SK-N-SH (cell line): ENCODE measurements at regions not wholly inside any gene's neighbourhood (a gene's known extent, or its start where the extent isn't known, plus 50 kb on each side); places are given as distances from the start of the nearest gene placed in this dataset.

Experiments used
- CTCF ChIA-PET: fragments of 300-600, 350-600 bp; formaldehyde crosslinking; extraction: SDS; loops from one replicate; lab custom pipeline; 2021; lab: Yijun Ruan, JAX
- POLR2A ChIA-PET: fragments of 350-600 bp; sonication (Branson Sonifier 250); formaldehyde crosslinking; extraction: SDS; loops from one replicate; lab custom pipeline; 2020; ENCODE audit warnings: antibody characterized with exemption, inconsistent platforms; lab: Yijun Ruan, JAX
- DNase-seq: peaks from one replicate; pipeline ENCODE4 v3.0.0; 2012
- H2AFZ ChIP-seq: fragments of 200-600 bp; sonication (generic); 2 replicates; pipeline ENCODE4 v1.8.1; 2016; ENCODE audit warnings: antibody characterized with exemption, mild to moderate bottlenecking, low read depth
- H3F3A ChIP-seq: fragments of 200-600 bp; sonication (generic); replicated peaks from 2 replicates; pipeline ENCODE3; 2016; ENCODE audit warnings: antibody characterized with exemption, mild to moderate bottlenecking; ENCODE audit not compliant: insufficient read depth
- H3K27ac ChIP-seq, 2 experiments: fragments of 200-500 bp in 1 of 2; fragments of 200-600 bp in 1 of 2; sonication (Bioruptor generic) in 1 of 2; sonication (generic), shearing (Covaris generic) in 1 of 2; 2 replicates each; pipeline versions ENCODE4 v1.5.1 to v1.6.1; 2014 to 2016; ENCODE audit warnings: low read depth in 2 of 2, inconsistent platforms in 1 of 2, low read length in 1 of 2, mild to moderate bottlenecking in 1 of 2, mixed read lengths in 1 of 2
- H3K27me3 ChIP-seq: fragments of 200-600 bp; sonication (generic), shearing (Covaris generic); 2 replicates; pipeline ENCODE4 v1.6.1; 2016; ENCODE audit warnings: mixed run types; ENCODE audit not compliant: insufficient read depth
- H3K36me3 ChIP-seq, 2 experiments: fragments of 200-500 bp in 1 of 2; fragments of 200-600 bp in 1 of 2; sonication (Bioruptor generic) in 1 of 2; sonication (generic) in 1 of 2; replicated peaks in 1 of 2; 2 replicates each; pipeline versions ENCODE3 to v1.5.1; 2014 to 2016; ENCODE audit warnings: low read length in 1 of 2, mild to moderate bottlenecking in 1 of 2; ENCODE audit not compliant: insufficient read depth in 2 of 2, control insufficient read depth in 1 of 2
- H3K4me1 ChIP-seq, 2 experiments: fragments of 200-500 bp in 1 of 2; fragments of 200-600 bp in 1 of 2; sonication (Bioruptor generic) in 1 of 2; sonication (generic), shearing (Covaris generic) in 1 of 2; 2 replicates each; pipeline versions ENCODE4 v1.5.1 to v1.6.1; 2014 to 2016; ENCODE audit warnings: low read depth in 1 of 2, low read length in 1 of 2, mixed run types in 1 of 2; ENCODE audit not compliant: insufficient read depth in 2 of 2, control insufficient read depth in 1 of 2
- H3K4me2 ChIP-seq: fragments of 200-600 bp; sonication (generic), shearing (Covaris generic); 2 replicates; pipeline ENCODE4 v1.6.1; 2017; ENCODE audit warnings: mixed run types
- H3K4me3 ChIP-seq, 2 experiments: fragments of 200-500 bp in 1 of 2; fragments of 200-600 bp in 1 of 2; sonication (Bioruptor generic) in 1 of 2; sonication (generic), shearing (Covaris generic) in 1 of 2; 2 replicates each; pipeline versions ENCODE4 v1.5.1 to v1.8.1; 2014 to 2016; ENCODE audit warnings: low read depth in 2 of 2, inconsistent platforms in 1 of 2, low read length in 1 of 2, mild to moderate bottlenecking in 1 of 2, mixed read lengths in 1 of 2, moderate library complexity in 1 of 2
- H3K79me2 ChIP-seq: fragments of 200-600 bp; sonication (generic); 2 replicates; pipeline ENCODE4 v1.8.1; 2017; ENCODE audit warnings: mild to moderate bottlenecking; ENCODE audit not compliant: insufficient read depth
- H3K9ac ChIP-seq: fragments of 200-600 bp; sonication (generic); 2 replicates; pipeline ENCODE4 v1.6.1; 2017; ENCODE audit warnings: mixed run types
- H3K9me2 ChIP-seq: fragments of 200-600 bp; sonication (generic); 2 replicates; pipeline ENCODE4 v1.6.1; 2017; ENCODE audit warnings: mixed run types
- H3K9me3 ChIP-seq: fragments of 200-600 bp; sonication (generic); 2 replicates; pipeline ENCODE4 v1.6.1; 2017; ENCODE audit warnings: mixed run types, mild to moderate bottlenecking, moderate library complexity
- H4K20me1 ChIP-seq: fragments of 200-600 bp; sonication (generic); 2 replicates; pipeline ENCODE4 v1.6.1; 2017; ENCODE audit warnings: mild to moderate bottlenecking, mixed run types; ENCODE audit not compliant: insufficient read depth
- CHD2 ChIP-seq: fragments of 150-350 bp; IDR thresholded peaks from 2 replicates; pipeline ENCODE4 v1.6.1; 2018; ENCODE audit warnings: low read length; ENCODE audit not compliant: partially characterized antibody
- EP300 ChIP-seq, 2 experiments: IDR thresholded peaks; 2 replicates each; pipeline versions ENCODE4 v1.4.0 to v1.6.1; 2012; ENCODE audit warnings: borderline replicate concordance in 1 of 2, low read depth in 1 of 2, low read length in 1 of 2
- FOSL2 ChIP-seq: IDR thresholded peaks from 2 replicates; pipeline ENCODE4 v1.4.0; 2012; ENCODE audit warnings: low read depth, mild to moderate bottlenecking, moderate library complexity, borderline replicate concordance
- NFIC ChIP-seq: IDR thresholded peaks from 2 replicates; pipeline ENCODE4 v1.4.0; 2012; ENCODE audit warnings: borderline replicate concordance
- NRF1 ChIP-seq: IDR thresholded peaks from 2 replicates; pipeline ENCODE4 v1.6.1; 2012; ENCODE audit warnings: low read depth, mild to moderate bottlenecking, low read length
- RFX5 ChIP-seq: IDR thresholded peaks from 2 replicates; pipeline ENCODE4 v1.6.1; 2012; ENCODE audit warnings: mild to moderate bottlenecking, improper control_type of control experiment, low read length
- SIN3A ChIP-seq: IDR thresholded peaks from 2 replicates; pipeline ENCODE4 v1.6.1; 2012; ENCODE audit warnings: low read depth, mild to moderate bottlenecking, low read length, moderate library complexity, borderline replicate concordance
- TCF12 ChIP-seq: IDR thresholded peaks from 2 replicates; pipeline ENCODE4 v1.4.0; 2012
- YY1 ChIP-seq: IDR thresholded peaks from 2 replicates; pipeline ENCODE4 v1.4.0; 2012; ENCODE audit warnings: low read depth, mild to moderate bottlenecking
- WGBS: methylation state at CpG from one replicate; pipeline ENCODE4 v1.1.6; 2017; ENCODE audit warnings: low lambda C conversion rate; 5-methylcytosine and 5-hydroxymethylcytosine counted together
- TF ChIP-seq, protein P1 (sequence below): IDR thresholded peaks from 2 replicates; pipeline ENCODE4 v1.4.0; 2012; ENCODE audit warnings: low read depth, borderline replicate concordance
- TF ChIP-seq, protein P2 (sequence below): IDR thresholded peaks from 2 replicates; pipeline ENCODE4 v1.6.1; 2012; ENCODE audit warnings: mild to moderate bottlenecking, low read depth, low read length, moderate library complexity

- Histone ChIP-seq H2AFZ (no peak overlapping the region), H3K9me3 (0 out of 2 replicates have a peak, but pooled peaks cover 4% of the 10 kb centered on the region), H3K27me3 (no peaks in the 10 kb centered on the region), H3F3A (peaks cover 21% of the 10 kb centered on the region), H4K20me1 (no peaks in the 10 kb centered on the region), H3K4me3 (no peak overlapping the region), H3K9me2 (no peaks in the 10 kb centered on the region), H3K36me3 (no peaks in the 10 kb centered on the region), H3K4me2 (no peak overlapping the region), H3K27ac (no peak overlapping the region), H3K79me2 (no peaks in the 10 kb centered on the region), H3K4me1 (peaks cover 3 to 19% of the 10 kb centered on the region in 2 experiments; a peak in 2 of 4 replicates), H3K9ac (no peak overlapping the region)
- ChIA-PET POLR2A (no interaction called here), CTCF (no interaction called here)
- no peak for DNase-seq
- TF ChIP-seq CHD2 (no peak), TCF12 (no peak)
- WGBS: 82% methylated on average over 7 of the region's 7 CpGs
These were observed 73.9 kb downstream of the WNT5A start for GRCh38 chr3:55413236-55413635.

GRCh38 chr3:55412545-55412944 lies 74.6 kb downstream of the WNT5A start:
- Histone ChIP-seq H3K27ac (no peak overlapping the region), H3F3A (peaks cover 20% of the 10 kb centered on the region), H3K9ac (no peak overlapping the region), H3K27me3 (no peaks in the 10 kb centered on the region), H3K9me3 (no peaks in the 10 kb centered on the region), H2AFZ (no peak overlapping the region), H3K4me1 (peaks cover 3 to 19% of the 10 kb centered on the region in 2 experiments; a peak in 2 of 4 replicates), H3K79me2 (no peaks in the 10 kb centered on the region), H3K9me2 (no peaks in the 10 kb centered on the region), H3K4me2 (no peak overlapping the region), H3K36me3 (no peaks in the 10 kb centered on the region), H3K4me3 (no peak overlapping the region), H4K20me1 (no peaks in the 10 kb centered on the region)
- ChIA-PET POLR2A (no interaction called here), CTCF (no interaction called here)
- no peak for DNase-seq
- TF ChIP-seq NFIC: no peak
- TF ChIP-seq YY1: no peak
- no peak for TF ChIP-seq RFX5
- no peak for TF ChIP-seq TCF12
- TF ChIP-seq, protein P1, sequence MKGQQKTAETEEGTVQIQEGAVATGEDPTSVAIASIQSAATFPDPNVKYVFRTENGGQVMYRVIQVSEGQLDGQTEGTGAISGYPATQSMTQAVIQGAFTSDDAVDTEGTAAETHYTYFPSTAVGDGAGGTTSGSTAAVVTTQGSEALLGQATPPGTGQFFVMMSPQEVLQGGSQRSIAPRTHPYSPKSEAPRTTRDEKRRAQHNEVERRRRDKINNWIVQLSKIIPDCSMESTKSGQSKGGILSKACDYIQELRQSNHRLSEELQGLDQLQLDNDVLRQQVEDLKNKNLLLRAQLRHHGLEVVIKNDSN: no peak
- TF ChIP-seq, protein P2, sequence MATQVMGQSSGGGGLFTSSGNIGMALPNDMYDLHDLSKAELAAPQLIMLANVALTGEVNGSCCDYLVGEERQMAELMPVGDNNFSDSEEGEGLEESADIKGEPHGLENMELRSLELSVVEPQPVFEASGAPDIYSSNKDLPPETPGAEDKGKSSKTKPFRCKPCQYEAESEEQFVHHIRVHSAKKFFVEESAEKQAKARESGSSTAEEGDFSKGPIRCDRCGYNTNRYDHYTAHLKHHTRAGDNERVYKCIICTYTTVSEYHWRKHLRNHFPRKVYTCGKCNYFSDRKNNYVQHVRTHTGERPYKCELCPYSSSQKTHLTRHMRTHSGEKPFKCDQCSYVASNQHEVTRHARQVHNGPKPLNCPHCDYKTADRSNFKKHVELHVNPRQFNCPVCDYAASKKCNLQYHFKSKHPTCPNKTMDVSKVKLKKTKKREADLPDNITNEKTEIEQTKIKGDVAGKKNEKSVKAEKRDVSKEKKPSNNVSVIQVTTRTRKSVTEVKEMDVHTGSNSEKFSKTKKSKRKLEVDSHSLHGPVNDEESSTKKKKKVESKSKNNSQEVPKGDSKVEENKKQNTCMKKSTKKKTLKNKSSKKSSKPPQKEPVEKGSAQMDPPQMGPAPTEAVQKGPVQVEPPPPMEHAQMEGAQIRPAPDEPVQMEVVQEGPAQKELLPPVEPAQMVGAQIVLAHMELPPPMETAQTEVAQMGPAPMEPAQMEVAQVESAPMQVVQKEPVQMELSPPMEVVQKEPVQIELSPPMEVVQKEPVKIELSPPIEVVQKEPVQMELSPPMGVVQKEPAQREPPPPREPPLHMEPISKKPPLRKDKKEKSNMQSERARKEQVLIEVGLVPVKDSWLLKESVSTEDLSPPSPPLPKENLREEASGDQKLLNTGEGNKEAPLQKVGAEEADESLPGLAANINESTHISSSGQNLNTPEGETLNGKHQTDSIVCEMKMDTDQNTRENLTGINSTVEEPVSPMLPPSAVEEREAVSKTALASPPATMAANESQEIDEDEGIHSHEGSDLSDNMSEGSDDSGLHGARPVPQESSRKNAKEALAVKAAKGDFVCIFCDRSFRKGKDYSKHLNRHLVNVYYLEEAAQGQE: no peak
- TF ChIP-seq EP300 (IDR thresholded peaks at IDR 0.05; ENCODE audit: borderline replicate concordance in 1 of 2, low read depth in 1 of 2, low read length in 1 of 2): no peak
- TF ChIP-seq FOSL2: no peak
- no peak for TF ChIP-seq NRF1
- no peak for TF ChIP-seq CHD2
- no peak for TF ChIP-seq SIN3A
- WGBS: 94% methylated on average over 4 of the region's 4 CpGs
